ENCODE measurements at regions not wholly inside any gene's neighbourhood (a gene's known extent, or its start where the extent isn't known, plus 50 kb on each side); places are given as distances from the start of the nearest gene placed in this dataset.
"Not testable (repeated sequence)": the region's sequence is repeated elsewhere in the genome, so short reads cannot be mapped to it uniquely, and the experiment has no call there.

DNA sequence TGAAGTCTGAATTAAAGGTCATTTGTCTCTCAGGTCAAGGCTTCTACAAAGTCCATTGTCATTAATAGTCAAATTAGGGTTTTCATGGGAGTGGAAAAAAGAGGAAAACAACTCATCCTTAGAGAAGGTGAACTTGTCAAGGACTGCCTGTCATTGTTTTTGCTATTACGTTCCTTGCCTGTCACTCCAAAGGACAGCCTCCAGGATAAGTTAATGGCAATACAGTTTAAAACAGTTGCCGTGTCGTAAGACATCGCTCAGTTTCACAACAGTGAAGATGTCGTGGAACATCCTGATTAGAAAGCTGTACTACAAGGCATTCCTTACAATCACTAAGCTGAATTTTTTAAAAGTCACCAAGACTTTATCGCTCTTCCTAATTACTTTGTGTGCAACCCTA is 466.8 kb upstream of the SMIM31 start:
- DNase-seq (ENCODE audit: low read depth in 4 of 4, low spot score in 2 of 4) = no peak

DNA sequence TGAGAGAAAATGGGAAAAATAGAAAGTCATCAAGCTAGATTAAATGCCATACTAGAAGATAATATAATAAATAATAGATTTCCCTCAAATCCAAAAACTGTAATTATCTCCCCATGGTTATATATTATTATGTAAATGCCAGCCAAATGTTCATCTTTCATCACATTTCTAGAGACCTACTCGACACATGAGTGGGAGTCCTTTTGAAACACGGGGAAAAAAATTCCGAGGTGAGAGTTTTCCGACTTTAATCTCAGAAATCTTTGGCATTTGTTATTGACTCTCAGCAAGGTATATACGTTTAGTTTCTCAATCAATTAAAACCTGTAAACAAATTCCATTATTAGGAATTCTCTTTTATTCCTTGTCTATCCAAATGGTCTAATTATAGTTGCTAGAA is 465.4 kb upstream of the SMIM31 start:
- no peak for DNase-seq (ENCODE audit: low read depth in 4 of 4, low spot score in 2 of 4)

DNA sequence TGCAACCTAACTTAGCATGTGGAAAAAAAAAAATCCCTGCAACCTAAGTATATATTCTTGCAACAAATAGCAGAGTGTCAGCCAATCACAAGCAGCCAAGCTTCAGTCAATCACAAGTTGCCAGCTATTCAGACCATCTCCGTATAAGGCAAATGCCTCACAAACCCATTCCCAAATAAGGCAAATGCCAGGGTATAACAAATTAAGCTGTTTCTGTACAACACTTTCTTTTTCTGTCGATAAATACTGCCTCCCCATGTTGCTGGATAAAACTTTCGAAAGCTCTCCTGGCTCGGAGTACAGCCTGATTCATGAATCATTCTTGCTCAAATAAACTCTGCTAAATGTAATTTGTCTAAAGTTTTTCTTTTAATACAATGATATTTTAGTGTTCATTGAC is 460.7 kb upstream of the SMIM31 start:
- DNase-seq (ENCODE audit: low read depth in 4 of 4, low spot score in 2 of 4) = no peak

DNA sequence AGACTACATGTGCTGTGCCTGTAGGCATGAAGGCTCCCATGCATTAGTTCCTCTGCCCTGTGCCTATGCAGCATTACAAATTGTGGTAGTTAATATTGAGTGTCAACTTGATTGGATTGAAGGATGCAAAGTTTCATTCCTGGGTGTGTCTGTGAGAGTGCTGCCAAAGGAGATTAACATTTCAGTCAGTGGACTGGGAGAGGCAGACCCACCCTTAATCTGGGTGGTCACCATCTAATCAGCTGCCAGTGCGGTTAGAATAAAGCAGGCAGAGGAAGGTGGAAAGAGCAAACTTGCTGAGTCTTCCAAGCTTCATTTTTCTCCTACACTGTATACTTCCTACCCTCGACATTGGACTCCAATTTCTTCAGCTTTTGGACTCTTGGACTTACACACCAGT is 460.2 kb upstream of the SMIM31 start:
- DNase-seq (ENCODE audit: low read depth in 4 of 4, low spot score in 2 of 4) = no peak

DNA sequence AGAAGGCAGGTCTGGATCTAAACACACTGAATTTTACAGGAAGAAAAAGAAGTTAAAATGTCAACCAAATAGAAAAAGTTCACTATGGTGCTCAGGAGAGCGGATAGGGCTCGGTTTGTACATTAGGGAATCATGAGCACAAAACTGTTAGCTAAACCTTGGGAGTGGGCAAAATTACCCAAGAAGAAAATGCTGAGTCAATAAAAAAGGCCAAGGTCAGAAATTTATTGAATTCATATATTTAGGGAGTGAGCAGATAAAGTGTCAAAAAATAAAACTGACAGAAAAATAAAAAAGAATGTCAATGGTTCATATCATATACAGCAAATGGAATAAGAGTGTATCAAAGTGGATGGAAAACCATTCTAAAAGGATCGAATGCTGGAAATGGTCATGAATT is 452.5 kb upstream of the SMIM31 start:
- DNase-seq (ENCODE audit: low read depth in 4 of 4, low spot score in 2 of 4) = no peak

DNA sequence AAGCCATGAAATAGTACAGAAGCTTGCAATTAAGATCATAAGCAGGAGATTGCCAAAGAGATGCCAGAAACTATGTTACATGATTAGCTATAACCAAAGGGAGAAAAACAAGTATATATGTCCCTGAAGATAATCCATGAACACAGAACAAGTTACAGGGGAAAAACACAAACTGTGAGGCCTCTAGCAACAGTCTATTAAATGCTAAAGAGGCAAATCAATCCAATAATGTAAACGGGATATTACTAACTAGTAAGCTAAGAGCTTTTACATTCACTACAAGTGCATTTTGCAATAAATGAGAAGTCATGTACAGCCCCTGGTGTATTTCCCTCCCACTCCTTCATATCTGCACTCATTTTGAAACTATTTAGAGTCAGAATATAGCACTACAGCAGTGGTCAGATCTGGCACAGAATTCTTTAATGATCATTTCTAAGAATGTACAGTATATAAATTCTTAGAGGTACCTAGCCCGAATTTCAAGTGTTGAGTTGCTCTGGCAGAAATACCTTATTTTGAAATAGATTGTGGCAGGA is 449.8 kb upstream of the SMIM31 start:
- no peak for DNase-seq (ENCODE audit: low read depth in 4 of 4, low spot score in 2 of 4)

DNA sequence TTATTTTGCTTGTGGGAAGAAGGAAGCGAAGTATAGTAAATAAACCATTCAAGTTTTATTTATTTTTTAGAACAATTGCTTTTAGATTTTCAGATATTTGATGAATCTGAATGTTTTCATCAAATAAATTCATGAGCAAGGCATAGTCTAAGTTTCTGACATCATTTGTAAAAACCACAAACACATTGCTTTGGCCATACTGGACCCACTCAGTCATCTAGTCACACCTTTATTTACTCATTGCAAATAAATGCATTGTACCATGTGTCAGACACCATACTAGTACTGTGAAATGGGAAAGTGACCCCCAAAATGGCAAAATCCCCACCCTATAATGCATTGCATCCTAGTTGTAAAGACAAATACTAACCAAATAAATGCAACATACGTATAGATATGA is 449.1 kb upstream of the SMIM31 start:
- DNase-seq (ENCODE audit: low read depth in 4 of 4, low spot score in 2 of 4) = no peak

DNA sequence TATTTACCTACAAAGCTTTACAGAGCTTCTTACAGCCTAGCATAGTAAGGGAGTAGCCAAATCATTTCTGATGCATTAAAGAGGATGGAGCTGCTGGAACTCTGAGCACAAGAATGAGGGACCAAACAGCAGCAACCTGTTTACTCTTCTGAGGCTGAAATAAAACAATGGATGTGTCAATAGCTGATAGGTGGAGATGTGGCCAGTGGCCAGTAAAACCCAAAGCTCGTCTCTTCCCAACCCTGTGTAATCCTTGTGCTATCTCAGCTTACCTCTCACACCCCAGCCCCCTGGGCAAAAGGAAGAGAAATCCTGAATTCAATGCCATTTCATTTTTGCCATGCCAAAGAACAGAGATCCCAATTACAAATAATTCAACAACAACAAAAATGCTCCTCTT is 446.7 kb upstream of the SMIM31 start:
- DNase-seq (ENCODE audit: low read depth in 4 of 4, low spot score in 2 of 4) = no peak

DNA sequence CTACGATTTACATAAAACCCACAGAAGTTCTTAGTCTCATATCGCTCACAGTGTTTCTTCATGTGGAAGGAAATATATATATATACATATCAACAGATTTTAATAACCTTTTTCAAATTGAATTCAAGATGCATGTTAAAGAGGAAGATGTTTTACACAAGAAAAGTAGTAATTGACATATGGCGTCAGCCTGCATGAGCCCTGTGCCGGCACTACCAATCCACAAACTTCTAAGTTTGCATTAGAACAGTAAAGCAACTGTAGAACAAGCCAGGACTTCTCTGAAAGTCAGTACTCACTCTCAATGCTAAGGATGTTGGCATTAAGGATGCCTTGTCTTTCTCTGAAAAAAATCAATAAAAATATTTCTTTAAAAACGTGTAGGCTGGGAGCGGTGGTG is 441.3 kb upstream of the SMIM31 start:
- no peak for DNase-seq (ENCODE audit: low read depth in 4 of 4, low spot score in 2 of 4)

DNA sequence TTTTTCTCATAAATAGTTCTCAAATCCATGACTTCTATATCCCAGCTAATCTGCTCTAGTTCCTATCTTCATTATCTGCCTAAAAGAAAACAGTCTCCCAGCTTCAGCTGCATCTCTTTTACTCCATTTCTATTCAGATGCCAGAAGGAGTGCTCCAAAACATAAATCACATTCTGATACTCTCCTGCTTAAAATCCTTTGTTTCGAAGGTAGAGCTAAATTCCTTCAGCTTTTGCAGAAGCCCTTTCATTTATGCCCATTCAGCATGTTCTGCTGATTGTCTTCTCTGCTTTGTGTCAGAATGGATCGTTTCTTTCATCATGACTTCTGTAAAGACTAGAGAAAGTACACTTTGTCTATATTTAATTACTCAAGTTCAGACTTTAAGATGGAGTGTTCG is 440.1 kb upstream of the SMIM31 start:
- no peak for DNase-seq (ENCODE audit: low read depth in 4 of 4, low spot score in 2 of 4)

DNA sequence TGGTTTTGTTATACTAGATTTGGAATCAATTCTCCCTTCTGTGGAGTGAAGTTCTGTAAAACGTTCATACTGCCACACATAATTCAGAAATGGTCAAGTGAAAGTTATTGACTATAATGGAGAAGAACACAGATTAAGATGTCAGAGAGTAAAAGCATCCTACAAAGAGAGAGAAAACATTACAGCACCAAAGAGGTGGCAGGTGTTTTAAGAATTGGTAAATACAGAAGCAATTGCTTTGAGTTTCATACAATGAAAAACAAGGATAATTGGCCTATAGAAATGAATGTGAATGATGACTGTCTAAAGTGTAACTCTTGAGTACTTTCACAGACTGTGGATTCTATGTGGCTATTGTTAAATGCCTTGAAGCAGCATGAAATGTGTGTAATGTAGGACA is 435.6 kb upstream of the SMIM31 start:
- DNase-seq (ENCODE audit: low read depth in 4 of 4, low spot score in 2 of 4) = no peak

DNA sequence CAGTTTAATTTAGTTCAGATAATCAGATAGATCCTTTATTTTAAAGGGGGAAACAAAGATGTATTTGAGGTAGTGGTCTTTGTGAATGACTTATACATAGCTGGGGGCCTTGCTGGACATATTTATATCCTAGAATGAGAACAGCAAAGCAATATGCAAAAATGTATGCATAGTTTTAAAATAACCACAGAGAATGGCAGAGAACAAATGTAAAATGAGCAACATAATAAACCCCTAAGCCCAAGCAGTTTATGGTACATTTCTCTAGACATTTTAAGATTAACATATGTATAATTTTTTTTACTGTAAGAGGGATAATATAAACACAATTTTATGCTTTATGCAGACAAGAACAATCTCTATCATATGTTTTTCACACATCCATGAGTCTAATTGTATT is 434.2 kb upstream of the SMIM31 start:
- DNase-seq (ENCODE audit: low read depth in 4 of 4, low spot score in 2 of 4) = no peak

DNA sequence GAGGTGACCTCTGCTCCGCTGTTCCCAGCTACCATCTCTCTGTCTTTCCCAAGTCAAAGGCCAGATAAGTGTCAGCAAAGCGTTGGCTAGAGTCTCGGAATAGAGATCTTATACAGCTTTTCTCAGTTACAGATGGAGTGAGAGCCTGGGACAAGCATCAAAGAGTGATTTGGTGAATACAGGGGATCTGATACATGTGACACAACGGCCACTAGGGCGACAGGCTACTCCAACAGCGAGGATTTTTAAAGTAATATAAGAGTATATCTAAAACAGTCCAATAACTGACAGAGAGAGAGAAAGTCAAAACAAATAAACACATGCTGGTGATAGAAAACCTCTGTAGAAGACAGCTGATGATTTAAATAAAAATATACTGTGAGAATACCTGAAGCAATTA is 433.1 kb upstream of the SMIM31 start:
- DNase-seq (ENCODE audit: low read depth in 4 of 4, low spot score in 2 of 4) = no peak

DNA sequence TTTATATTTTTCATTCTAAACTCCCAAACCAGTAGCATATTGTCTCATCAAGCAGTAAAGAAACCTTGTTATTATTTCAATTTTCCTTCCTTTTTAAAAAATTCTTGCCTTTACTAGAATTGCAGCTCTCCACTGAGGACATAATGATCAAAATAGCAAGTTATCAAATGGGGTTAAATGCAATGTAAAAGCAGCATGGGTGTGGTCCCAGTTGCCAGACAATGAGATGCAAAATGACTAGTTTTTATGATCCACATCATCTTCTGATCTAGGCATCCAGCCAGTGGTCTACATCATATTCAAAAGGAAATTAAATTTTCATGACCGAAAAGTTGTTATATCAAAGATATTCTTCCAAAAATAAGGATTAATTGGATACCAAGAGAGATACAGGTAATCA is 427.9 kb upstream of the SMIM31 start:
- no peak for DNase-seq (ENCODE audit: low read depth in 4 of 4, low spot score in 2 of 4)

DNA sequence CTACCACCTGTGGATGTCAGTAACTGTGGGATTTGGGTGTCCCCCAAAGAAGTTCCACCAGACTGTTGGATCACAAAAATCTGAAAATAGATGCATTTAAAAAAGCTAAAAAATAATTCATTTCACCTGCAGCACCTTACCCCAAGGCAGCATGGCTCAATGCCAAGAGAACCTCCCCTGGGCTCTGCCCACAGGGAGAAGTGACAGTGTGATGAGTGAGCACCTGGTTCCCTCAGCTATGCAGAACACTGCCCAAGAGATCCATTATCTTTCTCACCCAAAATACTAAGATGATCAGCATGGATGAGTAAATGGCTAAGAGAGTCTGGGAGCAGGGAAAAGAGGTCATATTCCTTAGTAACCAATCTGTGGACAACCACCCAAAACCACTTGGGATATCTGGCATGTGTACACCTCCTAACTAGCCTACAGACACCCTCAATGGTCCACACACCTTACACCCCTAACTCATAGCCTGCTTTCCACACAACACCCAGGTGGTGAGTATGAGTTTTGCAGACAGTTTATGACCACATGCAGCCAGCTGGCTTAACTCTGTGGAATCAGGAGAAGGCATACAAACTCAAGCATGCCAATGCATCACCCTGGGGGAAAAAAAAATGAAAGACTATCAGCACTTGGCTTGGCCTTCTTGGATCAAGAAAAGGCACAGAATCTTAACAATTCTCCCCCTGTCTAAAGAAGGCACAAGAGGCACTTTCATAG is 416.5 kb upstream of the SMIM31 start:
- no peak for DNase-seq (ENCODE audit: low read depth in 4 of 4, low spot score in 2 of 4)

DNA sequence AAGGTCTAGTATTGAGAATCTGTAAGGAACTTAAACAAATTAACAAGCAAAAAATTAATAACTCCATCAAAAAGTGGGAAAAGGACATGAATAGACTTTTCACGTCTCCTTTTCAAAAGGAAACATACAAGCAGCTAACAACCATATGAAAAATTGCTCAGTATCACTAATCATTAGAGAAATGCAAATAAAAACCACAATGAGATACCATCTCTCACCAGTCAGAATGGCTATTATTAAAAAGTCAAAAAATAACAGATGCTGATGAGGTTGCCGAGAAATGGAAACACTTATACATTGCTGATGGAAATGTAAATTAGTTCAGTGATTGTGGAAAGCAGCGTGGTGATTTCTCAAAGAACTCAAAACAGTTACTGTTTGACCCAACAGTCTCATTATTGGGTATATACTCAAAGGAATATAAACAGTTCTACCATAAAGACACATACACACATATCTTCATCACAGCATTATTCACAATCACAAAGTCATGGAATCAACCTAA is 410.4 kb upstream of the SMIM31 start:
- DNase-seq (ENCODE audit: low read depth in 4 of 4, low spot score in 2 of 4) = no peak

DNA sequence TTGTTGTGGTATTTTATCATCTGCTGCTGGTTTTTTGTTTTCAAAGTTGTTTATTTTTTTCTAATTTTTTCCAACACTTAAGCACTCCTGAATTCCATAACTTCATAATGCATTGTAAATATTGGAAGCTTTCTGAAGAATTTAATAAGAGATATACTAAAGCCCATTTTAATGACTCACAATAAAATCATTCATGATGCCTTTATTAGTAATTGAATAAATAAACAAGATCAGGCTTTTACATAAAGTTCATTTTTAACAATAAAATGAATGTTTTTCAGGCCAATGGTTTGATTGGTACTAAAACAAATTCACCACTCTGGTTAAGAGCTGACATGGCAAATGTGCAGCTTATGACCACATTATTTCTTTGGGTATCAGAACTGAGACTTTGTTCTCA is 408.2 kb upstream of the SMIM31 start:
- no peak for DNase-seq (ENCODE audit: low read depth in 4 of 4, low spot score in 2 of 4)

DNA sequence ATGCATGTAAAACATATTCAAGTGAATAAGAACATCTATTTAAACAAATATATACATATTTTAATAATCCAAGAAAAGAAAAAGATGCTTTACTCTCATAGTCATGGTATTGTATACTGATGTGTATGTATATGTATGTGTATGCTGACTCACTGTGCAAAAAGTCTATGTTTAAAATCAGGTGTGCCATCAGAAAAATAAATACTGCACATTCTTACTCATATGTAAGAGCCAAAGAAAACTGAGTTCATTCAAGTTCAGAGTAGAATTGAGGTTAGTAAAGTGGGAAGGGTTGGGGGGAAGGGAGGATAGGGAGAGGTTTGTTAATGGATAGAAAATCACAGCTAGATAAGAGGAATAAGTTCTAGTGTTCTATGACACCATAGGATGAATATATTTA is 403.9 kb upstream of the SMIM31 start:
- DNase-seq (ENCODE audit: low read depth in 4 of 4, low spot score in 2 of 4) = no peak

DNA sequence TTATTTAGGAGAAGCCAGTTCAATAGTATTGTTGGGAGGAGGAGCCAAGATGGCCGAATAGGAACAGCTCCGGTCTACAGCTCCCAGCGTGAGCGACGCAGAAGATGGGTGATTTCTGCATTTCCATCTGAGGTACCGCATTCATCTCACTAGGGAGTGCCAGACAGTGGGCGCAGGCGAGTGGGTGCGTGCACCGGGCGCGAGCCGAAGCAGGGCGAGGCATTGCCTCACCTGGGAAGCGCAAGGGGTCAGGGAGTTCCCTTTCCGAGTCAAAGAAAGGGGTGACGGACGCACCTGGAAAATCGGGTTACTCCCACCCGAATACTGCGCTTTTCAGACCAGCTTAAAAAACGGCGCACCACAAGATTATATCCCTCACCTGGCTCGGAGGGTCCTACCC is 403.2 kb upstream of the SMIM31 start:
- not testable (repeated sequence) for DNase-seq (ENCODE audit: low read depth in 4 of 4, low spot score in 2 of 4)

DNA sequence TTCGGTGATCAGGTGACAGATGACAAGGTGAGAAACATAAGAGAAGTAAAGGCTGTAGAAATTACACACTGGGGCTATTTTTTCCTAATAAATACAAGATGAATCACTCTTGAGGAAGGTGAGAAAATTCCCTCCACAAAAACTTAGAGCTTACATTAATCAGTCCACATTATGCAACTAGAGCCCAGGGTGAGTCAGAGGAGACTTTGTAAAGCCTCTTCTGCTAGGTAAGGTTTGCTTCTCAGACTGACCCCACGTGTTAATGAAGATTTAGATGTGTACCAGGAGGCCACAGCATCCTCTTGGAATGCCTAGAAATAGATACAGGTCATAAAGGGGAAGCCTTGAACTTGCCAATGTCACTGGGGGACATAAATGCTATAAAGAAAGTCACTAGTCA is 396.0 kb upstream of the SMIM31 start:
- DNase-seq (ENCODE audit: low read depth in 4 of 4, low spot score in 2 of 4) = no peak

DNA sequence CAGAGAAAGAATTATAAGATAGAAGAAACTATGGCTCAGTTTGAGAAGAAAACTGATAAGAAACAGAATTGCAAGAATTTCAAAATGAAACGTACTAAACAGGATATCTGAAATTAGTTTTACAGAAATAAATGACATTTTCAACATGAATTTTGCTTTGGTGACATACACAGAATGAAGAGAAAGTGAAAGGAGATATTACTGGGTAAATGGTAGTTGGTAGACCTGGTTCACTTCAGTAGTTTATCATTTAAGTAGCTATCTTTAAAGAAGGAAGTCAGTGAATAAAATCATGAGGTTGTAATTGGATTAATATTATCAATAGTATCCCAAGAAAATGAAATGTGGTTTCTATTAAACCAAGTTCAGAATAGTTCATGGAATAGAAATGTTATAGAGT is 395.5 kb upstream of the SMIM31 start:
- DNase-seq (ENCODE audit: low read depth in 4 of 4, low spot score in 2 of 4) = no peak

DNA sequence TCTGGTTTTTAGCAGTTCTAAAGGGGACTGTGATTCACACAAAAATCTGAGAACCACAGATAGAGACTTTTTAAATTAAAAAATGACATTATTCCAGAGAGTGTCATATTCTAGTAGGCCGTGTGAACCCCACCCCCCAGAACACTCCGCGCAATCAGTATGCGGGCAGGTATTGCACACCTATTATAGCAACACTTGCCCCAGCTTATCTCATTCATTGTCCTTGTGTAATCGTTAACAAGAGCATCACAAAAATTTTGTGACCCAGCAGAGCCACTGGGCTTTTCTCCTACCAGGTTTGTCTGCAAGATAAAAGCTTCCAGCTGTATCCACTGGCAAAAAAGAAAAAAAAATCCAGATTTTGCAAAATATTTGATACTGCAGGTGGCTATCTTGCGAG is 394.1 kb upstream of the SMIM31 start:
- no peak for DNase-seq (ENCODE audit: low read depth in 4 of 4, low spot score in 2 of 4)

DNA sequence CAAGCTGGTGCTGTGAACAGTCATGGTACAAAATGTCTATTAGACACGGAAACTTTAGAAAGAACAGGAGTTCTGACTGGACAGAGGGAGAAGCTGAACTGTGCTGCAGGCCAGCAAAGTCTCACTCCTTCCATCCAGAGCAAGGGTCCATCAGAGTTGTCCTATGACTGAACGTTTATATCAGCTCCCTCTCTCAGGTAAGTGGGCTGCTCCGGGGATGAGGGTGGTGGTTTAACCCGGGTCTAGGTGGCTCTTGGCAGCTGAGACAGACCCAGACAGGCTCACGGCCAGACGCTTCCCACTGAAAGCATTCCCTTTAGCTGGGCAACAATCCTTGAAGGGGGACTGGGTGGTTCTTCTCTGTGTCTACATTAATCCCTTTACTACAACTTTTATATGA is 385.0 kb upstream of the SMIM31 start:
- no peak for DNase-seq (ENCODE audit: low read depth in 4 of 4, low spot score in 2 of 4)
